ENCODE measurements at regions not wholly inside any gene's neighbourhood (a gene's known extent, or its start where the extent isn't known, plus 50 kb on each side); places are given as distances from the start of the nearest gene placed in this dataset.
"Not testable (repeated sequence)": the region's sequence is repeated elsewhere in the genome, so short reads cannot be mapped to it uniquely, and the experiment has no call there.

- no peak for TF ChIP-seq GTF2F1 (IDR thresholded peaks at IDR 0.05; ENCODE audit: borderline replicate concordance, low read depth, low read length)
- TF ChIP-seq SRF (IDR thresholded peaks at IDR 0.05; ENCODE audit: low read depth, low read length), result no peak
Measured at GRCh38 chr7:57203161-57203791, 71.0 kb upstream of the ZNF479 start (continued).

- 91% methylated on average over 13 of the region's 15 CpGs; no CpG with 5 or more reads in 1 of the 2 experiments for WGBS, 2 experiments (ENCODE audit: extremely low coverage in 1 of 2, insufficient coverage in 1 of 2, insufficient read length in 1 of 2, insufficient replicate concordance in 2 of 2, low coverage in 1 of 2, low lambda C conversion rate in 2 of 2, missing lambda C conversion rate in 1 of 2)
- H3K23me2 ChIP-seq (ENCODE audit: low read depth, low read length); H4K20me1 ChIP-seq (replicated peaks in 1 of 2; ENCODE audit: control insufficient read depth in 1 of 2, insufficient read depth in 2 of 2, low read length in 2 of 2); H3K4ac ChIP-seq (replicated peaks; ENCODE audit: insufficient read length, low read depth, low read length); H3K4me1 ChIP-seq (replicated peaks in 1 of 4; ENCODE audit: control insufficient read depth in 3 of 4, insufficient read depth in 4 of 4, low read length in 3 of 4); H3K79me1 ChIP-seq (ENCODE audit: low read depth, low read length); H4K5ac ChIP-seq (ENCODE audit: insufficient read length, low read depth, low read length); H2BK15ac ChIP-seq (ENCODE audit: low read length); FAIRE-seq; H3K18ac ChIP-seq (ENCODE audit: extremely low read depth, low read length); POLR2A ChIA-PET (ENCODE audit: partially characterized antibody); H3K23ac ChIP-seq (ENCODE audit: insufficient read length); H2BK20ac ChIP-seq (ENCODE audit: low read length); H4K91ac ChIP-seq (replicated peaks; ENCODE audit: insufficient read length, low read length); H3K79me2 ChIP-seq (ENCODE audit: control insufficient read depth in 1 of 2, insufficient read depth in 2 of 2, low read length in 2 of 2); H2AFZ ChIP-seq (ENCODE audit: low read length); H3K9ac ChIP-seq (replicated peaks in 1 of 4; ENCODE audit: extremely low read depth in 1 of 4, low read depth in 3 of 4, low read length in 3 of 4); H4K8ac ChIP-seq (ENCODE audit: extremely low read depth, insufficient read depth, low read length); H2AK5ac ChIP-seq (ENCODE audit: low read depth, low read length); H2BK5ac ChIP-seq (ENCODE audit: low read depth, low read length); H3K27me3 ChIP-seq (replicated peaks in 1 of 4; ENCODE audit: control insufficient read depth in 3 of 4, extremely low read depth in 1 of 4, insufficient read depth in 3 of 4, low read length in 3 of 4); H3K56ac ChIP-seq (replicated peaks; ENCODE audit: insufficient read length, low read depth, low read length); H3K4me2 ChIP-seq (ENCODE audit: insufficient read depth in 1 of 2, low read depth in 2 of 2, low read length in 2 of 2); H2BK12ac ChIP-seq (ENCODE audit: low read depth, low read length); H2BK120ac ChIP-seq (replicated peaks; ENCODE audit: low read depth, low read length); CTCF ChIA-PET (ENCODE audit: partially characterized antibody); H3K14ac ChIP-seq (ENCODE audit: insufficient read length); H3K4me3 ChIP-seq (ENCODE audit: extremely low read depth in 1 of 4, insufficient read depth in 2 of 4, low read depth in 3 of 4, low read length in 4 of 4); H3K36me3 ChIP-seq (ENCODE audit: control insufficient read depth in 2 of 4, insufficient read depth in 4 of 4, low read length in 3 of 4); DNase-seq (ENCODE audit: low read depth in 1 of 2, low spot score in 2 of 2); H3K27ac ChIP-seq (ENCODE audit: low read depth, low read length): not testable (repeated sequence)
- H3K9me3 ChIP-seq (ENCODE audit: insufficient read depth in 2 of 2, low read depth in 1 of 2, low read length in 1 of 2), result peaks cover 60 to 84% of the 10 kb centered on the region in 2 experiments
Measured at GRCh38 chr7:57203858-57204257, 71.6 kb upstream of the ZNF479 start.

Data from H1 (cell line).